Neutrophil (primary cell): ENCODE measurements at regions not wholly inside any gene's neighbourhood (a gene's known extent, or its start where the extent isn't known, plus 50 kb on each side); places are given as distances from the start of the nearest gene placed in this dataset.
"Not testable (repeated sequence)": the region's sequence is repeated elsewhere in the genome, so short reads cannot be mapped to it uniquely, and the experiment has no call there.

Source experiments
- H3K27ac ChIP-seq: fragments of 200-600 bp; sonication (generic); 2 replicates; pipeline ENCODE4 v1.5.1; 2016; ENCODE audit warnings: mild to moderate bottlenecking, moderate library complexity
- H3K27me3 ChIP-seq: fragments of 200-600 bp; sonication (generic); 2 replicates; pipeline ENCODE4 v1.6.0; 2016; ENCODE audit warnings: mild to moderate bottlenecking
- H3K36me3 ChIP-seq: fragments of 200-600 bp; sonication (generic); 2 replicates; pipeline ENCODE4 v1.5.1; 2017
- H3K4me1 ChIP-seq, 2 experiments: fragments of 200-600 bp in 1 of 2; sonication (generic) in 1 of 2; 1 replicate in 1 of 2; 2 replicates in 1 of 2; pipeline versions ENCODE4 v1.5.1 to v1.6.1; 2013 to 2016; ENCODE audit warnings: low read depth in 1 of 2, low read length in 1 of 2, mild to moderate bottlenecking in 1 of 2, moderate library complexity in 1 of 2; ENCODE audit not compliant: control insufficient read depth in 1 of 2, insufficient read depth in 1 of 2
- H3K4me3 ChIP-seq, 2 experiments: fragments of 200-600 bp in 1 of 2; sonication (generic) in 1 of 2; 1 replicate in 1 of 2; 2 replicates in 1 of 2; pipeline ENCODE4 v1.5.1; 2013 to 2016; ENCODE audit warnings: low read depth in 1 of 2, low read length in 1 of 2, mild to moderate bottlenecking in 1 of 2, moderate library complexity in 1 of 2
- H3K9me3 ChIP-seq: fragments of 200-600 bp; sonication (generic); 2 replicates; pipeline ENCODE4 v1.5.1; 2016
- TF ChIP-seq, protein P1 (sequence below): fragments of 200-600 bp; sonication (generic); IDR thresholded peaks from 2 replicates; pipeline ENCODE4 v1.5.1; 2016; ENCODE audit warnings: antibody characterized with exemption

- TF ChIP-seq, protein P1, sequence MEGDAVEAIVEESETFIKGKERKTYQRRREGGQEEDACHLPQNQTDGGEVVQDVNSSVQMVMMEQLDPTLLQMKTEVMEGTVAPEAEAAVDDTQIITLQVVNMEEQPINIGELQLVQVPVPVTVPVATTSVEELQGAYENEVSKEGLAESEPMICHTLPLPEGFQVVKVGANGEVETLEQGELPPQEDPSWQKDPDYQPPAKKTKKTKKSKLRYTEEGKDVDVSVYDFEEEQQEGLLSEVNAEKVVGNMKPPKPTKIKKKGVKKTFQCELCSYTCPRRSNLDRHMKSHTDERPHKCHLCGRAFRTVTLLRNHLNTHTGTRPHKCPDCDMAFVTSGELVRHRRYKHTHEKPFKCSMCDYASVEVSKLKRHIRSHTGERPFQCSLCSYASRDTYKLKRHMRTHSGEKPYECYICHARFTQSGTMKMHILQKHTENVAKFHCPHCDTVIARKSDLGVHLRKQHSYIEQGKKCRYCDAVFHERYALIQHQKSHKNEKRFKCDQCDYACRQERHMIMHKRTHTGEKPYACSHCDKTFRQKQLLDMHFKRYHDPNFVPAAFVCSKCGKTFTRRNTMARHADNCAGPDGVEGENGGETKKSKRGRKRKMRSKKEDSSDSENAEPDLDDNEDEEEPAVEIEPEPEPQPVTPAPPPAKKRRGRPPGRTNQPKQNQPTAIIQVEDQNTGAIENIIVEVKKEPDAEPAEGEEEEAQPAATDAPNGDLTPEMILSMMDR: no peak
- no peak overlapping the region for H3K27ac ChIP-seq
- no peaks in the 10 kb centered on the region for H3K36me3 ChIP-seq
- no peak overlapping the region for H3K4me3 ChIP-seq
- no peaks in the 10 kb centered on the region for H3K4me1 ChIP-seq
- H3K27me3 ChIP-seq: no peaks in the 10 kb centered on the region
- H3K9me3 ChIP-seq: no peaks in the 10 kb centered on the region
Observed at GRCh38 chr2:83969085-83969484, 490.0 kb downstream of the SUCLG1 start.

- TF ChIP-seq, protein P1: no peak
- no peaks in the 10 kb centered on the region for H3K9me3 ChIP-seq
Observed at GRCh38 chr2:83967854-83968253, 491.2 kb downstream of the SUCLG1 start.

DNA sequence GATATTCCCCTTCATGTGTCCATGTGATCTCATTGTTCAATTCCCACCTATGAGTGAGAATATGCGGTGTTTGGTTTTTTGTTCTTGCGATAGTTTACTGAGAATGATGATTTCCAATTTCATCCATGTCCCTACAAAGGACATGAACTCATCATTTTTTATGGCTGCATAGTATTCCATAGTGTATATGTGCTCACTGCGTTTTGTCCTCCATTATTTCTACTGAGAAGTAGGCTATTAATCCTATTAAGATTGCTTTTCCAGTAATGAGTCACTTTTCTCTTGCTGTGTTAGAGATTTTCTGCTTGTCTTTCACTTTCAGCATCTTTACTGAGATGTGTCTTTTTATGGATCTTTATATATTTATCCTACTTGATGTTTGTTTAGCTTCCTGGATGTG, 492.1 kb downstream of the SUCLG1 start:
- H3K4me3 ChIP-seq, H3K36me3 ChIP-seq, H3K27ac ChIP-seq, H3K9me3 ChIP-seq, H3K4me1 ChIP-seq, H3K27me3 ChIP-seq: not testable (repeated sequence)

More at GRCh38 chr2:83967854-83968253, 491.2 kb downstream of the SUCLG1 start:
- Histone ChIP-seq H3K27me3 (no peaks in the 10 kb centered on the region), H3K4me1 (no peaks in the 10 kb centered on the region), H3K36me3 (no peaks in the 10 kb centered on the region), H3K27ac (no peak overlapping the region), H3K4me3 (no peak overlapping the region)

DNA sequence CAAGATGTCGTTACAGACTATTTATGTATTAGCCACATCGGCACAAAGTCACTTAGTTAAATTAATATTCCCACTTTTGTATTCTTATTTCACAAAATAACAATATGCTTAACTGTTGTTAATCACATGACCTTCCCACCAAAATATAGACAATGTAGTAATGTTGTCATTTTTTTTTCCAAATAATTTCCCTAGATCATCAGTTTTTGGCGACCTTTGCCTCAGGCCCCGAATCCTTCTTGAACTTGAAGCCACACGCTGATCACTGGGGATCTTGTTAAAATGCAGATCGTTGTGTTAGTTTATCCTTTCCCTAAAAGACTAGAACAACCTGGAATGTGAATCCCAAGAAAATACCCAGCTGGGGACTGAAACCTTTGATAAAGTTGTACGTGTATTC, 497.6 kb downstream of the SUCLG1 start:
- Histone ChIP-seq H3K36me3 (no peaks in the 10 kb centered on the region), H3K4me3 (no peak overlapping the region), H3K4me1 (no peaks in the 10 kb centered on the region), H3K27me3 (no peaks in the 10 kb centered on the region), H3K9me3 (no peaks in the 10 kb centered on the region), H3K27ac (no peak overlapping the region)
- TF ChIP-seq, protein P1: no peak

- H3K9me3 ChIP-seq: no peaks in the 10 kb centered on the region
Observed at GRCh38 chr2:83960371-83960770, 498.7 kb downstream of the SUCLG1 start.

GRCh38 chr2:83959266-83959665, 499.8 kb downstream of the SUCLG1 start:
- H3K4me3 ChIP-seq: no peak overlapping the region
- H3K36me3 ChIP-seq: no peaks in the 10 kb centered on the region
- H3K9me3 ChIP-seq: no peaks in the 10 kb centered on the region
- no peak overlapping the region for H3K27ac ChIP-seq
- H3K4me1 ChIP-seq: no peaks in the 10 kb centered on the region
- H3K27me3 ChIP-seq: no peaks in the 10 kb centered on the region
- TF ChIP-seq, protein P1: no peak

More at GRCh38 chr2:83960371-83960770, 498.7 kb downstream of the SUCLG1 start:
- Histone ChIP-seq H3K27ac (no peak overlapping the region), H3K4me3 (no peak overlapping the region), H3K27me3 (no peaks in the 10 kb centered on the region), H3K4me1 (no peaks in the 10 kb centered on the region), H3K36me3 (no peaks in the 10 kb centered on the region)
- TF ChIP-seq, protein P1: no peak
